K562 (cell line): ENCODE measurements at regions not wholly inside any gene's neighbourhood (a gene's known extent, or its start where the extent isn't known, plus 50 kb on each side); places are given as distances from the start of the nearest gene placed in this dataset.

Experiments used
- CEBPB ChIP-seq: fragments of 450-650 bp; IDR thresholded peaks from 2 replicates; pipeline ENCODE4 v1.6.1; 2016; ENCODE audit warnings: missing genetic modification characterization, missing compliant biosample characterization
- GABPA ChIP-seq: fragments of 200-800 bp; sonication (Bioruptor generic); conservative IDR thresholded peaks from 2 replicates; pipeline ENCODE4 v1.6.1; 2016; ENCODE audit warnings: low read depth, missing genetic modification characterization, missing compliant biosample characterization
- MYC ChIP-seq, 2 experiments: fragments of 250-450 bp in 1 of 2; sonication (Bioruptor Pico) in 1 of 2; IDR thresholded peaks; 2 replicates each; pipeline versions ENCODE4 v1.5.1 to v1.6.1; 2012 to 2021; ENCODE audit warnings: low read depth in 2 of 2, borderline replicate concordance in 1 of 2, improper control_type of control experiment in 1 of 2, low read length in 1 of 2, mild to moderate bottlenecking in 1 of 2, moderate library complexity in 1 of 2
- MYNN ChIP-seq, 2 experiments: sonication (generic); formaldehyde crosslinking in 1 of 2; IDR thresholded peaks; 2 replicates each; pipeline versions ENCODE4 v1.5.0 to v1.6.1; 2016 to 2020; ENCODE audit warnings: antibody characterized with exemption in 1 of 2, missing genetic modification reagents in 1 of 2
- RBM39 ChIP-seq: fragments of 200-400 bp; formaldehyde crosslinking; optimal IDR thresholded peaks from 2 replicates; pipeline ENCODE3; 2018; ENCODE audit warnings: low read depth, low read length
- SETDB1 ChIP-seq: IDR thresholded peaks from one replicate; pipeline ENCODE4 v1.6.1; 2012; ENCODE audit warnings: low read length, control low read depth, inconsistent platforms
- SRF ChIP-seq, 2 experiments: fragments of 250-450, 450-650 bp in 1 of 2; sonication (Bioruptor Pico) in 1 of 2; sonication (generic) in 1 of 2; formaldehyde crosslinking; IDR thresholded peaks; 2 replicates each; pipeline versions ENCODE4 v1.5.0 to v1.5.1; 2020 to 2022; ENCODE audit warnings: mild to moderate bottlenecking in 1 of 2, missing genetic modification reagents in 1 of 2
- TF ChIP-seq, protein P1 (sequence below), 3 experiments: IDR thresholded peaks in 2 of 3; conservative IDR thresholded peaks in 1 of 3; 2 replicates each; pipeline ENCODE4 v1.5.1; 2011 to 2012; ENCODE audit warnings: low read length in 3 of 3, mild to moderate bottlenecking in 3 of 3, control low read depth in 2 of 3, improper control_type of control experiment in 1 of 3, inconsistent platforms in 1 of 3, low read depth in 1 of 3, mixed read lengths in 1 of 3, moderate library complexity in 1 of 3; ENCODE audit not compliant: insufficient read depth in 2 of 3

DNA sequence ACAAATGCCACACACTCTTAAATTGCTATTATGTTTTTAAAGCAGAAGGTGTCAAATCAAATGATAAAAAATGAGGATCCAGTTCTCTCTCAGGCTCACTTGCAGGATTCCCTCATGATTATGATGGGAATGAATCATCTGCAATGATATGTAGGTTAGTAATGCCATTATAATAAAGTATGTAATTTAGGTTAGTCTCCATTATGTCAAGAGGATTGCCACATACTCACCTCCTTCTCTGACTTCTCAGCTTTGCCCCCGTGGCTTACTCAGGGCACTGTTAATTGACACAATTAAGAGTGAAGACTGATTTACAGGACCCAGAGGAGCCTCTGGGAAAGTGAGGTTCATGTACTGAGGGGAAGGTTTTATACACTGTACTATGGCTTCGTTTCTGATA lies 591.7 kb upstream of the NRSN1 start:
- TF ChIP-seq RBM39 (no peak), SETDB1 (no peak), MYC (IDR thresholded peaks at IDR 0.05; ENCODE audit: low read depth, low read length) (no peak), MYC (CRISPR knock-in tag; IDR thresholded peaks at IDR 0.05; ENCODE audit: borderline replicate concordance, low read depth) (no peak), GABPA (no peak), SRF (CRISPR knock-in tag; IDR thresholded peaks at IDR 0.05) (no peak), MYNN (IDR thresholded peaks at IDR 0.05) (no peak), MYNN (CRISPR knock-in tag; IDR thresholded peaks at IDR 0.05) (no peak), CEBPB (tag) (no peak)
- TF ChIP-seq, protein P1, sequence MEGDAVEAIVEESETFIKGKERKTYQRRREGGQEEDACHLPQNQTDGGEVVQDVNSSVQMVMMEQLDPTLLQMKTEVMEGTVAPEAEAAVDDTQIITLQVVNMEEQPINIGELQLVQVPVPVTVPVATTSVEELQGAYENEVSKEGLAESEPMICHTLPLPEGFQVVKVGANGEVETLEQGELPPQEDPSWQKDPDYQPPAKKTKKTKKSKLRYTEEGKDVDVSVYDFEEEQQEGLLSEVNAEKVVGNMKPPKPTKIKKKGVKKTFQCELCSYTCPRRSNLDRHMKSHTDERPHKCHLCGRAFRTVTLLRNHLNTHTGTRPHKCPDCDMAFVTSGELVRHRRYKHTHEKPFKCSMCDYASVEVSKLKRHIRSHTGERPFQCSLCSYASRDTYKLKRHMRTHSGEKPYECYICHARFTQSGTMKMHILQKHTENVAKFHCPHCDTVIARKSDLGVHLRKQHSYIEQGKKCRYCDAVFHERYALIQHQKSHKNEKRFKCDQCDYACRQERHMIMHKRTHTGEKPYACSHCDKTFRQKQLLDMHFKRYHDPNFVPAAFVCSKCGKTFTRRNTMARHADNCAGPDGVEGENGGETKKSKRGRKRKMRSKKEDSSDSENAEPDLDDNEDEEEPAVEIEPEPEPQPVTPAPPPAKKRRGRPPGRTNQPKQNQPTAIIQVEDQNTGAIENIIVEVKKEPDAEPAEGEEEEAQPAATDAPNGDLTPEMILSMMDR (IDR thresholded peaks at IDR 0.05 in 2 of 3, conservative IDR thresholded peaks at IDR 0.05 in 1 of 3; ENCODE audit: insufficient read depth in 2 of 3, low read depth in 1 of 3, low read length in 3 of 3): no peak
